ENCODE measurements at regions not wholly inside any gene's neighbourhood (a gene's known extent, or its start where the extent isn't known, plus 50 kb on each side); places are given as distances from the start of the nearest gene placed in this dataset.

DNA sequence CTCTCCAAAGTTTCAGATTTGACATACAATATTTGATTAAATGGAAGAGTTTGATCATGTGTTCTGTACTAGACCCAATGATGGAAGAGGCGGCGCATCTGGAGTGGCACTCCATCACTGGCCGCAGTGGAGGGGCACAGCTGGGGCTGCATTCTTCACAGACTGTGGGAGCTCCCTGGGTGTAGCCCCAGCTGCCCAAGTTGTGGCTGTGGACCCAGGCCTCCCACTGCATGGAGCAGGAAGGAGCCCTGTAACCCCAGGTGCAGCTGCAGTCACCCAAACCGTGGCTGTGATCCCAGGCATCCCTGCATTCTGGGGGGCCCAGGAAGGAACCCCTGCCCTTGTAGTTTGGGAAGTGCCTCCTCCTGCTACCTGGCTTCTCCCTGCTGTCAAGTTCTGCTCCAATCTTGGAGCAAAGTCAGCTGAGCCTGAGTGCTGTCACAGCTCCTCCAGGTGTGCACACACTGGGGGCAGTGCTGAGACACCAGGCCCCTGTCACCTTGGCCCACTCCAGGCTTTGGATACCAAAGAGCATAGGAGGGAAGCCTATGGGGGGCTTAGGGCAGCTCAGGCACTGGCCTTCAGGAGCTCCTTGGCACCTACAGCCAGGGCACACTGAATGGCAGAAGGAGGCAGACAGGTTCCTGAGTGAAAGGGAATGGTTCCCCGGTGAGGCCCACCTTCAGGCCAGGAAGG, 651.9 kb upstream of the BCHE start:
- Histone ChIP-seq H3K4me1 (ENCODE audit: control insufficient read depth, extremely low read depth, insufficient read depth, low read length) (no peaks in the 10 kb centered on the region), H3K27ac (ENCODE audit: insufficient read depth, low read length) (no peak overlapping the region), H3K9ac (ENCODE audit: insufficient read depth, low read length) (no peak overlapping the region), H3K9me3 (ENCODE audit: control insufficient read depth, insufficient read depth, low read depth, low read length) (no peaks in the 10 kb centered on the region), H3K36me3 (ENCODE audit: control insufficient read depth, insufficient read depth, low read length) (no peaks in the 10 kb centered on the region), H3K4me2 (ENCODE audit: extremely low read depth, insufficient read depth, low read length) (no peak overlapping the region), H4K20me1 (ENCODE audit: control insufficient read depth, extremely low read depth, insufficient read depth, low read length) (no peaks in the 10 kb centered on the region), H3K79me2 (ENCODE audit: control insufficient read depth, insufficient read depth, low read length) (no peaks in the 10 kb centered on the region), H2AFZ (ENCODE audit: low read length) (no peak overlapping the region), H3K4me3 (replicated peaks in 1 of 4; ENCODE audit: control extremely low read depth in 1 of 4, insufficient read depth in 1 of 4, low read depth in 3 of 4, low read length in 4 of 4) (no peak overlapping the region), H3K27me3 (ENCODE audit: control insufficient read depth, insufficient read depth, low read length) (no peaks in the 10 kb centered on the region)
- no peak for TF ChIP-seq EZH2 (IDR thresholded peaks at IDR 0.05; ENCODE audit: low read length, missing control alignments)
- TF ChIP-seq, protein P1, sequence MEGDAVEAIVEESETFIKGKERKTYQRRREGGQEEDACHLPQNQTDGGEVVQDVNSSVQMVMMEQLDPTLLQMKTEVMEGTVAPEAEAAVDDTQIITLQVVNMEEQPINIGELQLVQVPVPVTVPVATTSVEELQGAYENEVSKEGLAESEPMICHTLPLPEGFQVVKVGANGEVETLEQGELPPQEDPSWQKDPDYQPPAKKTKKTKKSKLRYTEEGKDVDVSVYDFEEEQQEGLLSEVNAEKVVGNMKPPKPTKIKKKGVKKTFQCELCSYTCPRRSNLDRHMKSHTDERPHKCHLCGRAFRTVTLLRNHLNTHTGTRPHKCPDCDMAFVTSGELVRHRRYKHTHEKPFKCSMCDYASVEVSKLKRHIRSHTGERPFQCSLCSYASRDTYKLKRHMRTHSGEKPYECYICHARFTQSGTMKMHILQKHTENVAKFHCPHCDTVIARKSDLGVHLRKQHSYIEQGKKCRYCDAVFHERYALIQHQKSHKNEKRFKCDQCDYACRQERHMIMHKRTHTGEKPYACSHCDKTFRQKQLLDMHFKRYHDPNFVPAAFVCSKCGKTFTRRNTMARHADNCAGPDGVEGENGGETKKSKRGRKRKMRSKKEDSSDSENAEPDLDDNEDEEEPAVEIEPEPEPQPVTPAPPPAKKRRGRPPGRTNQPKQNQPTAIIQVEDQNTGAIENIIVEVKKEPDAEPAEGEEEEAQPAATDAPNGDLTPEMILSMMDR (conservative IDR thresholded peaks at IDR 0.05 in 1 of 2, IDR thresholded peaks at IDR 0.05 in 1 of 2; ENCODE audit: low read depth in 1 of 2, low read length in 2 of 2): no peak
- DNase-seq (ENCODE audit: low read depth in 2 of 2): no peak

GRCh38 chr3:166484470-166484869, 647.2 kb upstream of the BCHE start:
- Histone ChIP-seq H3K79me2 (ENCODE audit: control insufficient read depth, insufficient read depth, low read length) (no peaks in the 10 kb centered on the region), H3K4me2 (ENCODE audit: extremely low read depth, insufficient read depth, low read length) (no peak overlapping the region), H3K36me3 (ENCODE audit: control insufficient read depth, insufficient read depth, low read length) (no peaks in the 10 kb centered on the region)

DNA sequence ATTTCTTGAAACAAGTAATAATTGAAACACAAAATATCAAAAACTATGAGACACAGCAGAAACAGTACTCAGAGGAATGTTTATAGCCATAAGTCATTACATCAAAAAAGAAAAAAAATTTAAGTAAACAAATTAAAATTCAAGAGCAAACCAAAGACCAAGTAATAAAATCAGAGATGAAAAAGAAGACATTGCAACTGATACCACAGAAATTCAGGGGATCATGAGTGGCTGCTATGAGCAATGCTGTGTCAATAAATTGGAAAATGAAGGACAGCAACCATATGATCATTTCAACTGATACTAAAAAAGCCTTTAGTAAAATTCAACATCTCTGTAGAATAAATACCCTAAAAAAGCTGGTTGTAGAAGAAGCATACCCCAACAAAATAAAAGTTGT, 644.1 kb upstream of the BCHE start:
- TF ChIP-seq, protein P1 (conservative IDR thresholded peaks at IDR 0.05 in 1 of 2, IDR thresholded peaks at IDR 0.05 in 1 of 2; ENCODE audit: low read depth in 1 of 2, low read length in 2 of 2): no peak
- no peak for TF ChIP-seq EZH2 (IDR thresholded peaks at IDR 0.05; ENCODE audit: low read length, missing control alignments)
- H3K79me2 ChIP-seq (ENCODE audit: control insufficient read depth, insufficient read depth, low read length): no peaks in the 10 kb centered on the region
- H3K9ac ChIP-seq (ENCODE audit: insufficient read depth, low read length): no peak overlapping the region
- H3K9me3 ChIP-seq (ENCODE audit: control insufficient read depth, insufficient read depth, low read depth, low read length): no peaks in the 10 kb centered on the region
- no peak for DNase-seq (ENCODE audit: low read depth in 2 of 2)
- no peaks in the 10 kb centered on the region for H3K4me1 ChIP-seq (ENCODE audit: control insufficient read depth, extremely low read depth, insufficient read depth, low read length)
- H3K27ac ChIP-seq (ENCODE audit: insufficient read depth, low read length): no peak overlapping the region
- H3K27me3 ChIP-seq (ENCODE audit: control insufficient read depth, insufficient read depth, low read length): no peaks in the 10 kb centered on the region
- H2AFZ ChIP-seq (ENCODE audit: low read length): no peak overlapping the region
- no peak overlapping the region for H3K4me3 ChIP-seq (replicated peaks in 1 of 4; ENCODE audit: control extremely low read depth in 1 of 4, insufficient read depth in 1 of 4, low read depth in 3 of 4, low read length in 4 of 4)
- H3K4me2 ChIP-seq (ENCODE audit: extremely low read depth, insufficient read depth, low read length): no peak overlapping the region
- H4K20me1 ChIP-seq (ENCODE audit: control insufficient read depth, extremely low read depth, insufficient read depth, low read length): no peaks in the 10 kb centered on the region
- H3K36me3 ChIP-seq (ENCODE audit: control insufficient read depth, insufficient read depth, low read length): no peaks in the 10 kb centered on the region

More at GRCh38 chr3:166484470-166484869, 647.2 kb upstream of the BCHE start:
- Histone ChIP-seq H2AFZ (ENCODE audit: low read length) (no peak overlapping the region), H3K27me3 (ENCODE audit: control insufficient read depth, insufficient read depth, low read length) (no peaks in the 10 kb centered on the region), H3K9ac (ENCODE audit: insufficient read depth, low read length) (no peak overlapping the region), H3K9me3 (ENCODE audit: control insufficient read depth, insufficient read depth, low read depth, low read length) (no peaks in the 10 kb centered on the region), H3K27ac (ENCODE audit: insufficient read depth, low read length) (no peak overlapping the region), H4K20me1 (ENCODE audit: control insufficient read depth, extremely low read depth, insufficient read depth, low read length) (no peaks in the 10 kb centered on the region), H3K4me3 (replicated peaks in 1 of 4; ENCODE audit: control extremely low read depth in 1 of 4, insufficient read depth in 1 of 4, low read depth in 3 of 4, low read length in 4 of 4) (no peak overlapping the region), H3K4me1 (ENCODE audit: control insufficient read depth, extremely low read depth, insufficient read depth, low read length) (no peaks in the 10 kb centered on the region)
- TF ChIP-seq EZH2 (IDR thresholded peaks at IDR 0.05; ENCODE audit: low read length, missing control alignments): no peak
- TF ChIP-seq, protein P1 (conservative IDR thresholded peaks at IDR 0.05 in 1 of 2, IDR thresholded peaks at IDR 0.05 in 1 of 2; ENCODE audit: low read depth in 1 of 2, low read length in 2 of 2): no peak
- DNase-seq (ENCODE audit: low read depth in 2 of 2): no peak
